ENCODE measurements at regions not wholly inside any gene's neighbourhood (a gene's known extent, or its start where the extent isn't known, plus 50 kb on each side); places are given as distances from the start of the nearest gene placed in this dataset.

- TF ChIP-seq, protein P1, sequence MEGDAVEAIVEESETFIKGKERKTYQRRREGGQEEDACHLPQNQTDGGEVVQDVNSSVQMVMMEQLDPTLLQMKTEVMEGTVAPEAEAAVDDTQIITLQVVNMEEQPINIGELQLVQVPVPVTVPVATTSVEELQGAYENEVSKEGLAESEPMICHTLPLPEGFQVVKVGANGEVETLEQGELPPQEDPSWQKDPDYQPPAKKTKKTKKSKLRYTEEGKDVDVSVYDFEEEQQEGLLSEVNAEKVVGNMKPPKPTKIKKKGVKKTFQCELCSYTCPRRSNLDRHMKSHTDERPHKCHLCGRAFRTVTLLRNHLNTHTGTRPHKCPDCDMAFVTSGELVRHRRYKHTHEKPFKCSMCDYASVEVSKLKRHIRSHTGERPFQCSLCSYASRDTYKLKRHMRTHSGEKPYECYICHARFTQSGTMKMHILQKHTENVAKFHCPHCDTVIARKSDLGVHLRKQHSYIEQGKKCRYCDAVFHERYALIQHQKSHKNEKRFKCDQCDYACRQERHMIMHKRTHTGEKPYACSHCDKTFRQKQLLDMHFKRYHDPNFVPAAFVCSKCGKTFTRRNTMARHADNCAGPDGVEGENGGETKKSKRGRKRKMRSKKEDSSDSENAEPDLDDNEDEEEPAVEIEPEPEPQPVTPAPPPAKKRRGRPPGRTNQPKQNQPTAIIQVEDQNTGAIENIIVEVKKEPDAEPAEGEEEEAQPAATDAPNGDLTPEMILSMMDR (IDR thresholded peaks at IDR 0.05), result no peak
- TF ChIP-seq POLR2A (IDR thresholded peaks at IDR 0.05), result no peak
These were observed 428.3 kb downstream of the FUT8 start for GRCh38 chr14:65840786-65841185.
